IMR-90 (cell line): ENCODE measurements at regions not wholly inside any gene's neighbourhood (a gene's known extent, or its start where the extent isn't known, plus 50 kb on each side); places are given as distances from the start of the nearest gene placed in this dataset.

ENCODE experiments used
- ATAC-seq: fragments of 200-7000 bp; cut with Tn5 transposase; 2 replicates; pipeline ENCODE4 v1.9.1; 2020; ENCODE audit warnings: low read depth, mild to moderate bottlenecking, moderate library complexity
- BruUV-seq: library from RNA; stranded (reverse); fragments of 400-500 nt; replicated peaks from 2 replicates; lab custom pipeline; 2021; lab: Mats Ljungman, UMichigan
- CTCF ChIA-PET: fragments of 300-600 bp; formaldehyde crosslinking; extraction: SDS; loops from one replicate; lab custom pipeline; 2021; ENCODE audit warnings: antibody characterized with exemption; lab: Yijun Ruan, JAX
- POLR2A ChIA-PET: fragments of 300-600 bp; sonication (Branson Sonifier 250); formaldehyde crosslinking; loops from one replicate; lab custom pipeline; 2022; ENCODE audit warnings: antibody characterized with exemption; ENCODE audit not compliant: unreplicated experiment; lab: Charles Lee
- DNase-seq: peaks from one replicate; pipeline ENCODE4 v3.0.0; 2013
- H2AFZ ChIP-seq: replicated peaks from 2 replicates; pipeline ENCODE3; 2013; ENCODE audit warnings: low read length, mild to moderate bottlenecking; ENCODE audit not compliant: poor library complexity
- H2AK5ac ChIP-seq: 2 replicates; pipeline ENCODE4 v1.6.1; 2013; ENCODE audit warnings: low read depth, low read length, inconsistent platforms
- H2AK9ac ChIP-seq: replicated peaks from 2 replicates; pipeline ENCODE3; 2013; ENCODE audit warnings: mild to moderate bottlenecking, low read depth, low read length, moderate library complexity; ENCODE audit not compliant: poor library complexity
- H2BK120ac ChIP-seq: 2 replicates; pipeline ENCODE4 v1.6.1; 2013; ENCODE audit warnings: low read depth, low read length, inconsistent platforms
- H2BK15ac ChIP-seq: 3 replicates; pipeline ENCODE4 v1.6.1; 2013; ENCODE audit warnings: low read depth, low read length, inconsistent platforms
- H2BK20ac ChIP-seq: 2 replicates; pipeline ENCODE4 v1.6.1; 2013; ENCODE audit warnings: low read depth, mild to moderate bottlenecking, inconsistent platforms, low read length, moderate library complexity
- H2BK5ac ChIP-seq: 2 replicates; pipeline ENCODE4 v1.6.1; 2013; ENCODE audit warnings: mild to moderate bottlenecking, low read depth, low read length, inconsistent platforms; ENCODE audit not compliant: poor library complexity, severe bottlenecking
- H3K14ac ChIP-seq: replicated peaks from 2 replicates; pipeline ENCODE4 v1.6.1; 2013; ENCODE audit warnings: low read depth, low read length, inconsistent platforms
- H3K18ac ChIP-seq: 2 replicates; pipeline ENCODE4 v1.6.1; 2013; ENCODE audit warnings: low read depth, low read length, control low read depth
- H3K23ac ChIP-seq: 2 replicates; pipeline ENCODE4 v1.6.1; 2013; ENCODE audit warnings: low read depth, low read length, inconsistent platforms
- H3K27ac ChIP-seq: 2 replicates; pipeline ENCODE4 v1.5.1; 2013; ENCODE audit warnings: mild to moderate bottlenecking, control low read depth, low read length; ENCODE audit not compliant: insufficient read depth
- H3K27me3 ChIP-seq: 2 replicates; pipeline ENCODE4 v1.6.1; 2013; ENCODE audit warnings: low read length; ENCODE audit not compliant: control insufficient read depth, insufficient read depth
- H3K36me3 ChIP-seq: 2 replicates; pipeline ENCODE4 v1.6.1; 2013; ENCODE audit warnings: low read length, mixed read lengths; ENCODE audit not compliant: control insufficient read depth, insufficient read depth
- H3K4ac ChIP-seq: 2 replicates; pipeline ENCODE4 v1.6.1; 2013; ENCODE audit warnings: low read depth, low read length, inconsistent platforms
- H3K4me1 ChIP-seq: 2 replicates; pipeline ENCODE4 v1.6.1; 2013; ENCODE audit warnings: low read length, mixed read lengths; ENCODE audit not compliant: control insufficient read depth, insufficient read depth
- H3K4me2 ChIP-seq: 2 replicates; pipeline ENCODE4 v1.6.1; 2013; ENCODE audit warnings: low read depth, mild to moderate bottlenecking, control low read depth, low read length, moderate library complexity
- H3K4me3 ChIP-seq: 2 replicates; pipeline ENCODE4 v1.5.1; 2013; ENCODE audit warnings: low read depth, mild to moderate bottlenecking, control low read depth, low read length, moderate library complexity; ENCODE audit not compliant: insufficient read depth
- H3K56ac ChIP-seq: 2 replicates; pipeline ENCODE4 v1.6.1; 2013; ENCODE audit warnings: low read length, inconsistent platforms; ENCODE audit not compliant: insufficient read depth; ENCODE audit errors: extremely low read depth
- H3K79me1 ChIP-seq, 2 experiments: 2 replicates each; pipeline ENCODE4 v1.6.1; 2013; ENCODE audit warnings: low read length in 2 of 2, inconsistent platforms in 1 of 2, low read depth in 1 of 2
- H3K9ac ChIP-seq: 2 replicates; pipeline ENCODE4 v1.6.1; 2013; ENCODE audit warnings: low read depth, low read length, control low read depth
- H3K9me1 ChIP-seq: 2 replicates; pipeline ENCODE4 v1.6.1; 2013; ENCODE audit warnings: low read length, inconsistent platforms; ENCODE audit not compliant: insufficient read depth
- H3K9me3 ChIP-seq: 2 replicates; pipeline ENCODE4 v1.6.1; 2013; ENCODE audit warnings: low read length; ENCODE audit not compliant: control insufficient read depth, insufficient read depth
- H4K20me1 ChIP-seq: 2 replicates; pipeline ENCODE4 v1.6.1; 2013; ENCODE audit warnings: low read length, inconsistent platforms; ENCODE audit not compliant: insufficient read depth
- H4K5ac ChIP-seq: 2 replicates; pipeline ENCODE4 v1.6.1; 2013; ENCODE audit warnings: mild to moderate bottlenecking, low read depth, low read length, control low read depth
- H4K8ac ChIP-seq, 2 experiments: 2 replicates each; pipeline ENCODE4 v1.6.1; 2013; ENCODE audit warnings: low read depth in 2 of 2, low read length in 2 of 2, control low read depth in 1 of 2, inconsistent platforms in 1 of 2
- H4K91ac ChIP-seq: 2 replicates; pipeline ENCODE4 v1.6.1; 2013; ENCODE audit warnings: low read depth, low read length, inconsistent platforms; ENCODE audit not compliant: insufficient read depth
- BHLHE40 ChIP-seq: fragments of 150-350 bp; IDR thresholded peaks from 2 replicates; pipeline ENCODE4 v1.6.1; 2016; ENCODE audit warnings: mild to moderate bottlenecking, low read depth, low read length
- CEBPB ChIP-seq: IDR thresholded peaks from 2 replicates; pipeline ENCODE4 v1.6.1; 2012; ENCODE audit warnings: low read depth, low read length, improper control_type of control experiment
- CHD1 ChIP-seq: IDR thresholded peaks from 2 replicates; pipeline ENCODE4 v1.6.1; 2012; ENCODE audit warnings: low read depth, low read length, improper control_type of control experiment
- ELK1 ChIP-seq: fragments of 150-350 bp; IDR thresholded peaks from 2 replicates; pipeline ENCODE4 v1.6.1; 2016; ENCODE audit warnings: low read depth, mild to moderate bottlenecking, low read length, moderate library complexity, borderline replicate concordance
- FOS ChIP-seq: fragments of 150-350 bp; IDR thresholded peaks from 2 replicates; pipeline ENCODE4 v1.6.1; 2016; ENCODE audit warnings: low read depth, low read length
- MAFK ChIP-seq: IDR thresholded peaks from 2 replicates; pipeline ENCODE4 v1.6.1; 2012; ENCODE audit warnings: low read depth, low read length, improper control_type of control experiment
- MAZ ChIP-seq: IDR thresholded peaks from 2 replicates; pipeline ENCODE4 v1.6.1; 2012; ENCODE audit warnings: low read depth, mild to moderate bottlenecking, low read length, improper control_type of control experiment, moderate library complexity, borderline replicate concordance
- MXI1 ChIP-seq: IDR thresholded peaks from 2 replicates; pipeline ENCODE4 v1.6.1; 2012; ENCODE audit warnings: low read depth, mild to moderate bottlenecking, low read length, moderate library complexity, borderline replicate concordance
- NFE2L2 ChIP-seq: fragments of 150-350 bp; IDR thresholded peaks from 2 replicates; pipeline ENCODE4 v1.6.1; 2016; ENCODE audit warnings: low read depth, mild to moderate bottlenecking, low read length
- POLR2A ChIP-seq: IDR thresholded peaks from 2 replicates; pipeline ENCODE4 v1.6.1; 2012; ENCODE audit warnings: mild to moderate bottlenecking, low read depth, low read length
- RAD21 ChIP-seq: IDR thresholded peaks from 2 replicates; pipeline ENCODE4 v1.6.1; 2012; ENCODE audit warnings: low read length, improper control_type of control experiment
- RCOR1 ChIP-seq: IDR thresholded peaks from 2 replicates; pipeline ENCODE4 v1.6.1; 2012; ENCODE audit warnings: mild to moderate bottlenecking, low read length, improper control_type of control experiment; ENCODE audit not compliant: insufficient replicate concordance
- RFX5 ChIP-seq: IDR thresholded peaks from 2 replicates; pipeline ENCODE4 v1.8.0; 2012; ENCODE audit warnings: low read depth, mild to moderate bottlenecking, low read length, moderate library complexity
- SMC3 ChIP-seq: fragments of 150-350 bp; IDR thresholded peaks from 2 replicates; pipeline ENCODE4 v1.6.1; 2016; ENCODE audit warnings: low read depth, mild to moderate bottlenecking, antibody characterized with exemption, low read length, moderate library complexity
- WGBS, 2 experiments: methylation state at CpG; one replicate each; pipeline versions ENCODE4 v1.1.5 to v1.1.7; 2013; ENCODE audit warnings: missing lambda C conversion rate in 2 of 2; ENCODE audit not compliant: insufficient read length in 1 of 2; ENCODE audit errors: extremely low coverage in 2 of 2; 5-methylcytosine and 5-hydroxymethylcytosine counted together
- dilution Hi-C: fragments of 300-500 bp; cut with HindIII; formaldehyde crosslinking; loops from one replicate; pipeline ENCODE4 v1.14.3; 2018; ENCODE audit warnings: low sequenced_read_pairs; ENCODE audit not compliant: unreplicated experiment
- in situ Hi-C: fragments of 300-500 bp; cut with MboI; formaldehyde crosslinking; loops from 3 replicates; pipeline ENCODE4 v1.14.3; 2019; ENCODE audit warnings: low sequenced_read_pairs, inconsistent platforms, mixed read lengths
- intact Hi-C: fragments of 100-400 bp; cut with micrococcal nuclease; formaldehyde crosslinking; loops from 2 replicates; pipeline ENCODE4 v1.10.0; 2022
- TF ChIP-seq, protein P1 (sequence below): fragments of 150-350 bp; IDR thresholded peaks from 2 replicates; pipeline ENCODE4 v1.6.1; 2017; ENCODE audit warnings: mild to moderate bottlenecking, antibody characterized with exemption, low read length, low read depth
- TF ChIP-seq, protein P2 (sequence below): conservative IDR thresholded peaks from 2 replicates; pipeline ENCODE4 v1.5.1; 2012; ENCODE audit warnings: mild to moderate bottlenecking, low read depth, low read length, improper control_type of control experiment

- TF ChIP-seq MXI1 (no peak), CHD1 (no peak), RAD21 (no peak), MAFK (no peak), POLR2A (no peak), FOS (no peak), BHLHE40 (no peak), SMC3 (no peak), NFE2L2 (no peak), ELK1 (no peak), CEBPB (no peak), RCOR1 (no peak), MAZ (no peak), RFX5 (no peak)
- TF ChIP-seq, protein P1, sequence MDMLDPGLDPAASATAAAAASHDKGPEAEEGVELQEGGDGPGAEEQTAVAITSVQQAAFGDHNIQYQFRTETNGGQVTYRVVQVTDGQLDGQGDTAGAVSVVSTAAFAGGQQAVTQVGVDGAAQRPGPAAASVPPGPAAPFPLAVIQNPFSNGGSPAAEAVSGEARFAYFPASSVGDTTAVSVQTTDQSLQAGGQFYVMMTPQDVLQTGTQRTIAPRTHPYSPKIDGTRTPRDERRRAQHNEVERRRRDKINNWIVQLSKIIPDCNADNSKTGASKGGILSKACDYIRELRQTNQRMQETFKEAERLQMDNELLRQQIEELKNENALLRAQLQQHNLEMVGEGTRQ: no peak
- TF ChIP-seq, protein P2, sequence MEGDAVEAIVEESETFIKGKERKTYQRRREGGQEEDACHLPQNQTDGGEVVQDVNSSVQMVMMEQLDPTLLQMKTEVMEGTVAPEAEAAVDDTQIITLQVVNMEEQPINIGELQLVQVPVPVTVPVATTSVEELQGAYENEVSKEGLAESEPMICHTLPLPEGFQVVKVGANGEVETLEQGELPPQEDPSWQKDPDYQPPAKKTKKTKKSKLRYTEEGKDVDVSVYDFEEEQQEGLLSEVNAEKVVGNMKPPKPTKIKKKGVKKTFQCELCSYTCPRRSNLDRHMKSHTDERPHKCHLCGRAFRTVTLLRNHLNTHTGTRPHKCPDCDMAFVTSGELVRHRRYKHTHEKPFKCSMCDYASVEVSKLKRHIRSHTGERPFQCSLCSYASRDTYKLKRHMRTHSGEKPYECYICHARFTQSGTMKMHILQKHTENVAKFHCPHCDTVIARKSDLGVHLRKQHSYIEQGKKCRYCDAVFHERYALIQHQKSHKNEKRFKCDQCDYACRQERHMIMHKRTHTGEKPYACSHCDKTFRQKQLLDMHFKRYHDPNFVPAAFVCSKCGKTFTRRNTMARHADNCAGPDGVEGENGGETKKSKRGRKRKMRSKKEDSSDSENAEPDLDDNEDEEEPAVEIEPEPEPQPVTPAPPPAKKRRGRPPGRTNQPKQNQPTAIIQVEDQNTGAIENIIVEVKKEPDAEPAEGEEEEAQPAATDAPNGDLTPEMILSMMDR: no peak
- WGBS, 2 experiments: no CpG with 5 or more reads among the region's 3 CpGs
- H4K91ac ChIP-seq: no peak overlapping the region
- 0 out of 2 replicates have a peak, but pooled peaks cover 3% of the 10 kb centered on the region for H3K9me1 ChIP-seq
- dilution Hi-C loops (no loop called here), intact Hi-C loops (no loop called here), in situ Hi-C loops (no loop called here)
- H4K5ac ChIP-seq: no peak overlapping the region
- H4K8ac ChIP-seq: no peak overlapping the region
- no peak overlapping the region for H2BK15ac ChIP-seq
- H3K56ac ChIP-seq: no peak overlapping the region
- no peak overlapping the region for H2AFZ ChIP-seq
- no TSS peak for BruUV-seq
- no peak overlapping the region for H3K4ac ChIP-seq
- H3K27me3 ChIP-seq: no peaks in the 10 kb centered on the region
- no peak overlapping the region for H3K4me2 ChIP-seq
- ChIA-PET CTCF (no interaction called here), POLR2A (no interaction called here)
- no peak overlapping the region for H3K18ac ChIP-seq
- no peaks in the 10 kb centered on the region for H3K4me1 ChIP-seq
- peaks cover 3% of the 10 kb centered on the region for H3K9me3 ChIP-seq
- H2BK5ac ChIP-seq: no peak overlapping the region
- H3K36me3 ChIP-seq: no peaks in the 10 kb centered on the region
- no peak for DNase-seq
- H2BK120ac ChIP-seq: no peak overlapping the region
- no peak overlapping the region for H3K4me3 ChIP-seq
- no peak overlapping the region for H3K14ac ChIP-seq
- no peak for ATAC-seq
- no peaks in the 10 kb centered on the region for H4K20me1 ChIP-seq
- H2AK9ac ChIP-seq: no peak overlapping the region
- no peak overlapping the region for H3K27ac ChIP-seq
- H2BK20ac ChIP-seq: no peak overlapping the region
- H3K23ac ChIP-seq: no peak overlapping the region
- no peak overlapping the region for H3K9ac ChIP-seq
- no peak overlapping the region for H2AK5ac ChIP-seq
- no peaks in the 10 kb centered on the region for H3K79me1 ChIP-seq
Measured at GRCh38 chr7:80057488-80057887, 77.1 kb upstream of the GNAI1 start.
